Panc1 (cell line): ENCODE measurements at regions not wholly inside any gene's neighbourhood (a gene's known extent, or its start where the extent isn't known, plus 50 kb on each side); places are given as distances from the start of the nearest gene placed in this dataset.

Source experiments
- ATAC-seq: fragments of 200-7000 bp; cut with Tn5 transposase; 2 replicates; pipeline ENCODE4 v1.9.1; 2020; ENCODE audit warnings: mild to moderate bottlenecking, moderate library complexity
- BruUV-seq: library from RNA; stranded (reverse); fragments of 400-500 nt; replicated peaks from 2 replicates; lab custom pipeline; 2021; lab: Mats Ljungman, UMichigan
- CTCF ChIA-PET: fragments of 300-600 bp; sonication (Branson Sonifier 250); formaldehyde crosslinking; loops from one replicate; lab custom pipeline; 2022; ENCODE audit warnings: antibody characterized with exemption; lab: Charles Lee
- POLR2A ChIA-PET: fragments of 300-600 bp; sonication (Branson Sonifier 250); formaldehyde crosslinking; loops from one replicate; lab custom pipeline; 2022; ENCODE audit warnings: antibody characterized with exemption; lab: Charles Lee
- DNase-seq: peaks from one replicate; pipeline ENCODE4 v3.0.0-alpha.2; 2010; ENCODE audit warnings: low read depth, low spot score
- H3K27ac ChIP-seq: 2 replicates; pipeline ENCODE4 v1.5.1; 2011; ENCODE audit warnings: mild to moderate bottlenecking, low read length, inconsistent platforms
- H3K27me3 ChIP-seq: fragments of 200-500 bp; sonication (Bioruptor generic); 2 replicates; pipeline ENCODE4 v1.6.0; 2014; ENCODE audit warnings: low read length, inconsistent platforms; ENCODE audit not compliant: control insufficient read depth, insufficient read depth
- H3K36me3 ChIP-seq: fragments of 200-500 bp; sonication (Bioruptor generic); 2 replicates; pipeline ENCODE4 v1.5.1; 2014; ENCODE audit warnings: inconsistent platforms, mild to moderate bottlenecking, low read length, moderate library complexity; ENCODE audit not compliant: control insufficient read depth, insufficient read depth
- H3K4me1 ChIP-seq: 2 replicates; pipeline ENCODE4 v1.5.1; 2011; ENCODE audit warnings: inconsistent platforms, mild to moderate bottlenecking, low read length, moderate library complexity; ENCODE audit not compliant: control insufficient read depth, insufficient read depth
- H3K4me3 ChIP-seq, 2 experiments: 2 replicates each; pipeline ENCODE4 v1.5.1; 2011 to 2012; ENCODE audit warnings: low read depth in 2 of 2, low read length in 2 of 2, mild to moderate bottlenecking in 2 of 2, inconsistent platforms in 1 of 2, moderate library complexity in 1 of 2
- H3K9me3 ChIP-seq: fragments of 200-500 bp; sonication (Bioruptor generic); 2 replicates; pipeline ENCODE4 v1.5.1; 2014; ENCODE audit warnings: low read depth, mild to moderate bottlenecking, inconsistent platforms, low read length, moderate library complexity; ENCODE audit not compliant: control insufficient read depth, insufficient read depth
- CTCF ChIP-seq: fragments of 450-650 bp; IDR thresholded peaks from 2 replicates; pipeline ENCODE4 v1.5.1; 2017; ENCODE audit warnings: mild to moderate bottlenecking
- POLR2AphosphoS5 ChIP-seq: IDR thresholded peaks from 2 replicates; pipeline ENCODE4 v1.6.1; 2012; ENCODE audit warnings: mild to moderate bottlenecking, low read depth, low read length, moderate library complexity
- SIN3A ChIP-seq: IDR thresholded peaks from 2 replicates; pipeline ENCODE4 v1.6.1; 2012; ENCODE audit warnings: low read depth, mild to moderate bottlenecking, low read length, moderate library complexity, borderline replicate concordance; ENCODE audit not compliant: insufficient read depth
- TCF7L2 ChIP-seq: IDR thresholded peaks from 2 replicates; pipeline ENCODE4 v1.6.1; 2011; ENCODE audit warnings: mild to moderate bottlenecking, low read depth, low read length, inconsistent platforms
- in situ Hi-C: cut with HindIII; loops from 2 replicates; pipeline ENCODE4 v1.10.0; 2016; ENCODE audit warnings: low sequenced_read_pairs, low pct_unique_long_range_greater_than_20kb
- intact Hi-C: fragments of 100-400 bp; cut with micrococcal nuclease; formaldehyde crosslinking; loops from one replicate; pipeline ENCODE4 v1.10.0; 2022; ENCODE audit not compliant: unreplicated experiment
- TF ChIP-seq, protein P1 (sequence below), 2 experiments: IDR thresholded peaks; 2 replicates each; pipeline ENCODE4 v1.6.1; 2011 to 2012; ENCODE audit warnings: low read depth in 2 of 2, control low read depth in 1 of 2, low read length in 1 of 2, mild to moderate bottlenecking in 1 of 2, moderate library complexity in 1 of 2; ENCODE audit not compliant: insufficient read depth in 1 of 2

- Histone ChIP-seq H3K27ac (no peak overlapping the region), H3K27me3 (no peaks in the 10 kb centered on the region), H3K9me3 (no peaks in the 10 kb centered on the region), H3K36me3 (no peaks in the 10 kb centered on the region), H3K4me1 (no peaks in the 10 kb centered on the region), H3K4me3 (no peak overlapping the region)
- POLR2A ChIA-PET = no interaction called here
- in situ Hi-C loops (no loop called here), intact Hi-C loops (no loop called here)
- BruUV-seq = no TSS peak
- DNase-seq = no peak
- CTCF ChIA-PET = no interaction called here
- ATAC-seq = no peak
- TF ChIP-seq POLR2AphosphoS5 (no peak), CTCF (no peak), SIN3A (no peak), TCF7L2 (no peak)
- TF ChIP-seq, protein P1, sequence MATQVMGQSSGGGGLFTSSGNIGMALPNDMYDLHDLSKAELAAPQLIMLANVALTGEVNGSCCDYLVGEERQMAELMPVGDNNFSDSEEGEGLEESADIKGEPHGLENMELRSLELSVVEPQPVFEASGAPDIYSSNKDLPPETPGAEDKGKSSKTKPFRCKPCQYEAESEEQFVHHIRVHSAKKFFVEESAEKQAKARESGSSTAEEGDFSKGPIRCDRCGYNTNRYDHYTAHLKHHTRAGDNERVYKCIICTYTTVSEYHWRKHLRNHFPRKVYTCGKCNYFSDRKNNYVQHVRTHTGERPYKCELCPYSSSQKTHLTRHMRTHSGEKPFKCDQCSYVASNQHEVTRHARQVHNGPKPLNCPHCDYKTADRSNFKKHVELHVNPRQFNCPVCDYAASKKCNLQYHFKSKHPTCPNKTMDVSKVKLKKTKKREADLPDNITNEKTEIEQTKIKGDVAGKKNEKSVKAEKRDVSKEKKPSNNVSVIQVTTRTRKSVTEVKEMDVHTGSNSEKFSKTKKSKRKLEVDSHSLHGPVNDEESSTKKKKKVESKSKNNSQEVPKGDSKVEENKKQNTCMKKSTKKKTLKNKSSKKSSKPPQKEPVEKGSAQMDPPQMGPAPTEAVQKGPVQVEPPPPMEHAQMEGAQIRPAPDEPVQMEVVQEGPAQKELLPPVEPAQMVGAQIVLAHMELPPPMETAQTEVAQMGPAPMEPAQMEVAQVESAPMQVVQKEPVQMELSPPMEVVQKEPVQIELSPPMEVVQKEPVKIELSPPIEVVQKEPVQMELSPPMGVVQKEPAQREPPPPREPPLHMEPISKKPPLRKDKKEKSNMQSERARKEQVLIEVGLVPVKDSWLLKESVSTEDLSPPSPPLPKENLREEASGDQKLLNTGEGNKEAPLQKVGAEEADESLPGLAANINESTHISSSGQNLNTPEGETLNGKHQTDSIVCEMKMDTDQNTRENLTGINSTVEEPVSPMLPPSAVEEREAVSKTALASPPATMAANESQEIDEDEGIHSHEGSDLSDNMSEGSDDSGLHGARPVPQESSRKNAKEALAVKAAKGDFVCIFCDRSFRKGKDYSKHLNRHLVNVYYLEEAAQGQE (IDR thresholded peaks at IDR 0.05; ENCODE audit: insufficient read depth in 1 of 2, low read depth in 2 of 2, low read length in 1 of 2) = no peak
Measured at GRCh38 chr15:95498961-95499360, 831.5 kb upstream of the NR2F2 start.

DNA sequence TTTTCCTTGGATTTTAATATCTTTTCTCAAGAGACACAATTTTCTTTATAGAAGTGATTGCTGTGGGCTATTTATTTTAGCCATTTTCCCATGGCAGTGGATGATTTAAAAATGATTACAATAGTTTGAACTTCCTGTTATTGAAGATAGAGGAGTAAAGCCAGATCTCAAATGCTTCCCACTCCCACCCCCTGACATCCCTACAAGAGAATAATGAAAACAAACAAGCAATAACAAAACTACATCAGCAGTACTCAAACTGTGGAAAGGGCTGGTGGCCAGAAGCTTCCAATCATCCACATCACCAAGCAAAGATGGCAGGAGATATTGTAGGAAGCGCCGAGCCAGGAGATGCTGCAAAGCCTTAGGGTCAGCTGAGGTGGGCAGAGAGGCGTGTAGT, 831.1 kb upstream of the NR2F2 start:
- BruUV-seq = no TSS peak
- ChIA-PET POLR2A (no interaction called here), CTCF (no interaction called here)
- no peaks in the 10 kb centered on the region for H3K9me3 ChIP-seq
- H3K4me3 ChIP-seq = no peak overlapping the region
- DNase-seq (no peak), ATAC-seq (no peak)
- in situ Hi-C loops (no loop called here), intact Hi-C loops (no loop called here)
- H3K27me3 ChIP-seq = no peaks in the 10 kb centered on the region
- no peak overlapping the region for H3K27ac ChIP-seq
- H3K36me3 ChIP-seq = no peaks in the 10 kb centered on the region
- no peaks in the 10 kb centered on the region for H3K4me1 ChIP-seq
- TF ChIP-seq, protein P1 (IDR thresholded peaks at IDR 0.05; ENCODE audit: insufficient read depth in 1 of 2, low read depth in 2 of 2, low read length in 1 of 2) = no peak
- TF ChIP-seq TCF7L2 = no peak
- no peak for TF ChIP-seq CTCF
- TF ChIP-seq SIN3A = no peak
- no peak for TF ChIP-seq POLR2AphosphoS5
